ENCODE measurements at regions not wholly inside any gene's neighbourhood (a gene's known extent, or its start where the extent isn't known, plus 50 kb on each side); places are given as distances from the start of the nearest gene placed in this dataset.
"Not testable (repeated sequence)": the region's sequence is repeated elsewhere in the genome, so short reads cannot be mapped to it uniquely, and the experiment has no call there.

DNA sequence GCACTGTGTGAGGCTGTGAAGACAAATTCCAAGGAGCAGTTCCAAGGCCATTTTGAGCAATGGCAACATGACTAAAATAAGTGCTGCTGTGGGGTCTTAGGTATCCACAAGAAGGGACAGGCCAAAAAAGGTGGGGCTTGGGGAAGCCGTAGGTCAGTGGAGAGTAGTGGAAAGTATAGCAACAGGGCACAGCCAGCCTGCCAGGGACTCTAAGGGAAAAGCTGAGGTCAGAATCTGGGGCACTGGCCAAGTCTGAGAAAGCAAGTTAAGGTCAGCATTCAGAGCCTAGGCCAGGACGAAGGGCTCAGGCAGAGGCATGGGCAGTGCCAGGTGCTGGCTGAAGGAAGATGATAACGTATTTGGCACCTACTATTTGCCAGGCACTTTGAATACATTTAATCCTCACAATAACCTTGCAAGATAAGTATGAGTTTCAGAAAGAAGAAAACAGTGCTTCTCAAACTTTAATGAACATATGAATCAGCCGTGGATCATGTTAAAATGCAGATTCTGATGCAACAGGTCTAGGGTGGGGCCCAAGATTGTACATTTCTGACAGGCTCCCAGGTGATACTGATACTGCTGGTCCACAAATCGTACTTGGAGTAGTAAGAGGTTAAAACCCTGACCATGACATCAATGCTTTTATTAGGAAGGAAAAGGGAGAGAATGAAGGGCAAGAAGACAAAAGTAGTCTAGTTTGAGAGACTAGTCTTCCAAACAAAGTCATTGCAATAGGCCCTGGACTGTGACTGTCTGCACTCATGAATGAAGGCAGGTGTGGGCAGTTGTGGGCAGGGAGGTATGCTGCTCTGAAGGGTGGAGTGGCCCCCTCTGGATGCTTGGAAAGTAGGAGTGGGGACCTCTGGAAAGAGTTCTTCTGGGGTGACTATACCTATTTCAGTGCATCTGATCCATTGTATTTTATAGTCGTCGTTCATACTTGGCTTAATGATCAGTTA is 106.3 kb upstream of the ANKRD28 start:
- no peak for DNase-seq (ENCODE audit: low read depth)

GRCh38 chr3:15905041-15905440 is 107.3 kb upstream of the ANKRD28 start:
- no peak for DNase-seq (ENCODE audit: low read depth)

- not testable (repeated sequence) for DNase-seq (ENCODE audit: low read depth)
These were observed 109.6 kb upstream of the ANKRD28 start for GRCh38 chr3:15907403-15907802.

DNA sequence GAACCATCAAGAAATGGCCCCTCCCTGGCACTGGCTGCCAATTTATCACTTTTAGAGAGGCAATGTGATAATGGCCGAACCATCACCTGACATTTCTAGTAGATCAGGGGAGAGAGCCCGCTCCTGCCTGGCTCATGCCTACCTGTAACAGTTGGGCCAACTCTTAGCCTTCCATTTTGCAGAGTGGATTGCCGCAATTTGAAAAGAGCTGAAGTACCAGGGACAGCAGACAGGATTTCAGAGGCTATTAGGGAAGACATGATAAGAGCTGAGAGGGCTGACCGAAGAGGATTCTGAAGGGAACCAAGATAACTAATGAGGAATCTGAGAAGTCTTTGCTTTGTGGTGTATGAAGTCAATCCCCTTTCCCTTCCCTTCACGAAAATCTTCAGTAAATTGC is 121.2 kb upstream of the ANKRD28 start:
- DNase-seq (ENCODE audit: low read depth): no peak

DNA sequence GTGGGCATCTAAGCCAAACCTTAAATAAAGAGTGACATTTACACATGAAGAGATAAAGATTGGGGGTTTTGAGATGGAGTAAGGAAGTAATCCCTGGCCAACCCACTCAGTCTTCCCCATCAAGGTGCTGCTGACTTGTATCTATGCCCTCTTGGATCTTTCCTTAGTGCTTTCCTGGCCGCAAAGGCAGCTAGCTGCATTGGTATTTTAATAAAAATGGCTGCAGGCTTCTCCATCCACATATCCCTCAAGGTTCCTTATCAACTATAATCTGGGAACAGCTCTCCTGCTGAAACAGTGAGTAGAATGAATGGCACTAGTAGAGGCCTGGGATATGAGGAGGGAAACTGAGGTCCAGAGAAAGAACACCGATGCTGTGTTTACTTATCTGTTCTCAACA is 122.2 kb upstream of the ANKRD28 start:
- DNase-seq (ENCODE audit: low read depth): no peak

DNA sequence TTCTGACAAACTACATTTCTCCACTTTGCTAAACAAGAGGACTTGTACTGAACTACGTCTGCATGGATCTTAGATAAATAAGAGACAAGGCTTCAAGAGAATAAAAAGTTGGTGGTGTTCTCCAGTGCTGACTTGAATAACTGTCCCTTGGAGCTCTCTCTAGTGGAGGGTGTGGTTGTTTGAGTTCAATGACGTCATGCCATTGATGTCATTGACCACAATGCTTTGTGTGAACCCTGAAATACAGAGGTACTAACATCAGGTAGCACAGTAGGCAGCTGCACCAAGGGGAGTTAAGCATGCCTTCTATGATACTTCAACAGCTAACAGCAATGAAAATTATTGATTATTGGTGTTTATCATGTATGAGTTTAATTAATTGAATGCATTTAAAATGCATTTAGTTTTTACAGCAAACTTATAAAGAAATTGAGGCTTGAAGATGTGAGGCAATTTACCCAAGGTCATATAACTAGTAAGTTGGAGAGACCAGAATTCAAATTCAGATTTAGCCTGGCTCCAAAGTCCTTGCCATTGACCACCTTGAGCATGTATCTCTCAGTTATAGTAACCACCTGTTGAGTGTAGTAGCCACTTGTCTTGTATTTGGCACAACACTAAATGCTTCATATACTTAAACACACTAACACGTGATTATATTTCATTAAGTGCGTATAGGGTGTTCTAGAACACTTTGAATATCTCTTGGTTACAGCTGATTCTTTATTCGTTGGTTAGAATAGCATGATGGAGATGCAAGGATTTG is 126.0 kb upstream of the ANKRD28 start:
- no peak for DNase-seq (ENCODE audit: low read depth)

DNA sequence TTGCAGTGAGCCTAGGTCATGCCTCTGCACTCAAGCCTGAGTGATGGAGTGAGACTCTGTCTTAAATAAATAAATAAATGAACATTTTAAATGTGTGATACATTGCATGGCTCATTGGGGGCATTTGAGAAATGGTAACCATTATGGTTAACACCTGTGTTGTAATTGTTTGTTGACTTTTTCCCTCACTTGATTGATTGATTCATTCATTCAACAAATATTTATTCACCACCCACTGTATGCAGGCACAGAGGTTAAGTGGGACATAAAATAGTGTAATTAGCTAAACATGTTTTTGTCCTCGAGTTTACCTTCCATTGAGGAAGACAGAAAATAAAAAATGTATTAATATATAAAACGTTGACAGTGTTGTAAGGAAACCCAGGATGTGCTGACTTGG is 127.1 kb upstream of the ANKRD28 start:
- DNase-seq (ENCODE audit: low read depth): no peak

- no peak for DNase-seq (ENCODE audit: low read depth)
These were observed 129.1 kb upstream of the ANKRD28 start for GRCh38 chr3:15926871-15927270.

DNA sequence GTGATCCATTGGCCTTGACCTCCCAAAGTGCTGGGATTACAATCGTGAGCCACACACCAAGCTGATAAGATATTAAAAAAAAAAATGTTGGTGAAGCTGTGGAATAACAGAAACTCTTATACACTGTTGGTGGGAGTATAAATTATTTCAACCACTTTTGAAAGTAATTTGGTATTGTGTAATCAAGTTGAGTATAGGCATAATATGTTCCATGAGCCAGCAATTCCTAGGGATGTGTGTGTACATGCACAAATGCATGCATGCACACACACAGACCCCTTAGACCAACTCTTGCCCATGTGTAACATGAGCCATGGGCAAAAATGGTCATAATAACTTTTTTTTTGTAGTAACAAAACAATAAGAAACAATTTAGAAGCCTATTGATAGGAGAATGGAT is 130.2 kb upstream of the ANKRD28 start:
- DNase-seq (ENCODE audit: low read depth): no peak

- no peak for DNase-seq (ENCODE audit: low read depth)
These were observed 132.3 kb upstream of the ANKRD28 start for GRCh38 chr3:15929944-15930571.

DNA sequence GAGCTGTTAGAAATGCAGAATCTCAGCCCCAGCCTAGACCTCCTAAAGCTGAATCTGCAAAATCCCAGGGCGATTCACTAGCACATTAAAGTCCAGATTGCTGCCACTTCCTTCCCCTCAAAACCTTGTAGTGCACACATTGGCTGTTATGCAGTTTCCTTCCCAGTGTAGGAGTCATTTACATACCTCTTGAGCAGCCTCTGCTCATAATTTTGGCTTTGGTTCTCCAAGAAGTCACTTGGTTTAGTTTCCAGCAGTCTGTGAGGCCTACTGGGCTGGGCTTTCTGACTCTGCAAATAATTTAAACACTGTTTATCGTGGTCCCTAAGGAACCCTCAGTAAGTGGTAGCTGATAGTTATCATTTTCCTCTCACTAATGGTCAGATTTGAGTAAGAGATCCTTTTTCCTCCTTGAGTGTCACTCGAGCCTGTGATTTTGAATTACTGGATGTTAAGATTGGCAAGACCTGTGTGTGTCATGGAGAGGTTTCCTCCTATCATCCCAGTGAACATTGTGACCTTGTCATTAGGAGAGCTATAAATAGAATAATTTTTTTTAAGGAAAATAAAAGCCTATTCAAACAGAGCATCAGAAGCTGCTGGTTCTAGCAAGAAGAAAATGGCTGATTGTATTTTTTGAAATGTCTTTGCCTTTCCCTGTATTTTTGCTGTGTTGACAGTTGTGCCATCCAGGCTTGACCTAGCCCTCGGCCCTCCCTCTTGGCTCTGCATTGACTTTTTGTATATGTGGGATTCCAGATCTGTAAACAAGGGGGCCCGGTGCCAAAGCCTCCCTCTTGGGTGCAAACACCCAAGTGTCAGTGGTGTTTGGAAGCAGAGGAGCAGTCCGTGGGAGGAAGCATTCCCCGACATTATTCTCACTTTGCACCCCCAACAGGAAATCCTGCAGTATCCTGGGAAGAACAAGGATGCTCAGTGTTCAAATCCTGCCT is 134.8 kb upstream of the ANKRD28 start:
- no peak for DNase-seq (ENCODE audit: low read depth)

- DNase-seq (ENCODE audit: low read depth): no peak
These were observed 135.8 kb upstream of the ANKRD28 start for GRCh38 chr3:15933439-15934139.

GRCh38 chr3:15934389-15935195 is 136.8 kb upstream of the ANKRD28 start:
- DNase-seq (ENCODE audit: low read depth): no peak

DNA sequence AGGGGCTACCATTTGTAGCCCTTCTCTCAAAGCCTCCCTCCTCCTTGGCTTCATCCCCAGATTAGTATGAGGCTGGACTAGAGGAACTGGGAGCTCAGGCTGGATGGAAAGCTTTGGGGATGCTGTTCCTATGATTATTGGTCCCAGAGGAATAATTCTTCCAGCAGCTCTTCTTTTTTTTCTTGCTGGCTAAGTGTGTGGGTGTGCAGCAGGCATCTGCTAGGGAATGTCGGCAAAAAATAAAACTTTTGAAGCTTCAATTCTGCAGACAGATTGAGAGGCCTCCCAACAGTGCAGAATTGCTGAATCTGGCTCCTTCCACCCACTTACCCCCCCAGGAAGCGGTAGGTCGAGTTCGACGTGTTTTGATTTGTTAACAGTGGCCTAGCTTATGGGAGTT is 138.5 kb upstream of the ANKRD28 start:
- no peak for DNase-seq (ENCODE audit: low read depth)

DNA sequence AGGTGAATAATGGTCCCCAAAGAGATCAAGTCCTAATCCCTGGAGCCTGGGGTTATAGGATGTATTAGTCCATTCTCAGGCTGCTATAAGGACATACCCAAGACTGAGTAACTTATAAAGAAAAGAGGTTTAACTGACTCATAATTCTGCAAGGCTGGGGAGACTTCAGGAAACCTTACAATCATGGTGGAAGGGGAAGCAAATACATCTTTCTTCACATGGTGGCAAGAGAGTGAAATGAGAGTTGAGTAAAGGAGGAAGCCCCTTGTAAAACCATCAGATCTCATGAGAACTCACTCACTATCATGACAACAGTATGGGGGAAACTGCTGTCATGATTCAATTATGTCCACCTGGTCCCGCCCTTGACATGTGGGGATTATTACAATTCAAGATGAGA is 142.9 kb upstream of the ANKRD28 start:
- no peak for DNase-seq (ENCODE audit: low read depth)

GRCh38 chr3:15941457-15941856 is 143.7 kb upstream of the ANKRD28 start:
- DNase-seq (ENCODE audit: low read depth): not testable (repeated sequence)

DNA sequence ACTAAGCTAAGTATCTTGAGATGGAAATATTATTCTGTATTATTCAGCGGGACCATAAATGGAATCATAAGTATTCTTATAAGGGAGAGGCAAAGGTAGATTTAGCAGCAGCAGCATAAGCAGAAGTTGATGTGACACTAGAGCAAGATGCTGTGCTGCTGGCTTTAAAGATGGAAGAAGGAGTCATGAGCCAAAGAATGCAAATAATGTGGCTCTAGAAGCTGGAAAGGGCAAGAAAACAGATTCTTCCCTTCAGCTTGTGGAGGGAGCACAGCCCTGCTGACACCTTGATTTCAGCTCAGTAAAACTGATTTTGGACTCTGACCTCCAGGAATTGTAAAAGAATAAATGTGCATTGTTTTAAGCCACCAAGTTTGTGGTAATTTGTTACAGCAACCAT is 144.2 kb upstream of the ANKRD28 start:
- no peak for DNase-seq (ENCODE audit: low read depth)

DNA sequence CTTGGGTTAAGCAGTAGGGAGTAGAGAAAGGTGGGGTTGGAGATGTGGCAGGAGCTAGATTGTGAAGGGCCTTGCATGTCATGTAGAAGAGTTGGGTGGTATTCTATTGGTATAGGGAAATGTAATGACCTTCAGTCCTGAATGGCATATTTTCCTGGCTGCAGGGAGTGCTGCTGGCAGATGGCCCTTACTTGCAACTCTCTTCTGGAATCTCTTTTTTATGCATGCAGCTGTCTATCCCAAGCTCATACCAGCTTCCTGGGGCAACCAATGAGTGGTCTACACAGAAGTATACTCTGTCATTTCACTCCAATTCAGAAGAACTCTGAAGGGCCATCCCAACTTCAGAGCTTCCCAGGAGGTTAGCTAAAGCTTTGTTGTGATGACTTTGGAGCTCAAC is 144.7 kb upstream of the ANKRD28 start:
- no peak for DNase-seq (ENCODE audit: low read depth)

- no peak for DNase-seq (ENCODE audit: low read depth)
These were observed 145.2 kb upstream of the ANKRD28 start for GRCh38 chr3:15942936-15943335.

GRCh38 chr3:15948388-15948787 is 150.6 kb upstream of the ANKRD28 start:
- no peak for DNase-seq (ENCODE audit: low read depth)
